ENCODE measurements at regions not wholly inside any gene's neighbourhood (a gene's known extent, or its start where the extent isn't known, plus 50 kb on each side); places are given as distances from the start of the nearest gene placed in this dataset.

DNA sequence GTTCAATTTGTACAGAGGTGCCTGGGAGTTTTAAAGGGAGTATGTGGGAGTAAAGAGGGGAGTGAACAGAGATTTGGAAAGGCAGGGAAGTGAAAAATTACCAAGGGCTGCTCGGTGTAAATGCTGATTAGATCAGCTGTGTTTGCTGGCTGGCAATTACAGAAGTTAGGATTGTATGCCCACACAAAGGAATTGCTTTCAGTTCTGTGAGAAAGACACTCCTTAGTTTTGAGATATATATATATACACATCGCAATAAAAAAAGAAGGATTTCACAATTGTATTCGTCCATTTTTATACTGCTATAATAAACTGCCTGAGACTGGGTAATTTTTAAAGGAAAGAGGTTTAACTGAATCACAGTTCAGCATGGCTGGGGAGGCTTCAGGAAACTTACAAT lies 196.3 kb downstream of the SLITRK5 start:
- TF ChIP-seq, protein P1, sequence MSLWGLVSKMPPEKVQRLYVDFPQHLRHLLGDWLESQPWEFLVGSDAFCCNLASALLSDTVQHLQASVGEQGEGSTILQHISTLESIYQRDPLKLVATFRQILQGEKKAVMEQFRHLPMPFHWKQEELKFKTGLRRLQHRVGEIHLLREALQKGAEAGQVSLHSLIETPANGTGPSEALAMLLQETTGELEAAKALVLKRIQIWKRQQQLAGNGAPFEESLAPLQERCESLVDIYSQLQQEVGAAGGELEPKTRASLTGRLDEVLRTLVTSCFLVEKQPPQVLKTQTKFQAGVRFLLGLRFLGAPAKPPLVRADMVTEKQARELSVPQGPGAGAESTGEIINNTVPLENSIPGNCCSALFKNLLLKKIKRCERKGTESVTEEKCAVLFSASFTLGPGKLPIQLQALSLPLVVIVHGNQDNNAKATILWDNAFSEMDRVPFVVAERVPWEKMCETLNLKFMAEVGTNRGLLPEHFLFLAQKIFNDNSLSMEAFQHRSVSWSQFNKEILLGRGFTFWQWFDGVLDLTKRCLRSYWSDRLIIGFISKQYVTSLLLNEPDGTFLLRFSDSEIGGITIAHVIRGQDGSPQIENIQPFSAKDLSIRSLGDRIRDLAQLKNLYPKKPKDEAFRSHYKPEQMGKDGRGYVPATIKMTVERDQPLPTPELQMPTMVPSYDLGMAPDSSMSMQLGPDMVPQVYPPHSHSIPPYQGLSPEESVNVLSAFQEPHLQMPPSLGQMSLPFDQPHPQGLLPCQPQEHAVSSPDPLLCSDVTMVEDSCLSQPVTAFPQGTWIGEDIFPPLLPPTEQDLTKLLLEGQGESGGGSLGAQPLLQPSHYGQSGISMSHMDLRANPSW (CRISPR knock-in tag; conservative IDR thresholded peaks at IDR 0.05; ENCODE audit: low read depth), result no peak
- TF ChIP-seq GRHL2 (CRISPR knock-in tag; IDR thresholded peaks at IDR 0.05; ENCODE audit: insufficient replicate concordance, severe bottlenecking) (no peak), ZNF121 (CRISPR knock-in tag; IDR thresholded peaks at IDR 0.05) (no peak), ZMAT4 (CRISPR knock-in tag; IDR thresholded peaks at IDR 0.05) (no peak), ATF6 (CRISPR knock-in tag; IDR thresholded peaks at IDR 0.05) (no peak), ZBTB21 (CRISPR knock-in tag; IDR thresholded peaks at IDR 0.05; ENCODE audit: borderline replicate concordance) (no peak), NR2C2 (CRISPR knock-in tag; IDR thresholded peaks at IDR 0.05) (no peak), NR1H2 (CRISPR knock-in tag; IDR thresholded peaks at IDR 0.05) (no peak), NFE2L1 (CRISPR knock-in tag; IDR thresholded peaks at IDR 0.05) (no peak), NFATC4 (CRISPR knock-in tag; IDR thresholded peaks at IDR 0.05) (no peak)
- TF ChIP-seq, protein P2, sequence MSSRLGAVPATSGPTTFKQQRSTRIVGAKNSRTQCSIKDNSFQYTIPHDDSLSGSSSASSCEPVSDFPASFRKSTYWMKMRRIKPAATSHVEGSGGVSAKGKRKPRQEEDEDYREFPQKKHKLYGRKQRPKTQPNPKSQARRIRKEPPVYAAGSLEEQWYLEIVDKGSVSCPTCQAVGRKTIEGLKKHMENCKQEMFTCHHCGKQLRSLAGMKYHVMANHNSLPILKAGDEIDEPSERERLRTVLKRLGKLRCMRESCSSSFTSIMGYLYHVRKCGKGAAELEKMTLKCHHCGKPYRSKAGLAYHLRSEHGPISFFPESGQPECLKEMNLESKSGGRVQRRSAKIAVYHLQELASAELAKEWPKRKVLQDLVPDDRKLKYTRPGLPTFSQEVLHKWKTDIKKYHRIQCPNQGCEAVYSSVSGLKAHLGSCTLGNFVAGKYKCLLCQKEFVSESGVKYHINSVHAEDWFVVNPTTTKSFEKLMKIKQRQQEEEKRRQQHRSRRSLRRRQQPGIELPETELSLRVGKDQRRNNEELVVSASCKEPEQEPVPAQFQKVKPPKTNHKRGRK (CRISPR knock-in tag; IDR thresholded peaks at IDR 0.05; ENCODE audit: borderline replicate concordance), result no peak
- TF ChIP-seq, protein P3, sequence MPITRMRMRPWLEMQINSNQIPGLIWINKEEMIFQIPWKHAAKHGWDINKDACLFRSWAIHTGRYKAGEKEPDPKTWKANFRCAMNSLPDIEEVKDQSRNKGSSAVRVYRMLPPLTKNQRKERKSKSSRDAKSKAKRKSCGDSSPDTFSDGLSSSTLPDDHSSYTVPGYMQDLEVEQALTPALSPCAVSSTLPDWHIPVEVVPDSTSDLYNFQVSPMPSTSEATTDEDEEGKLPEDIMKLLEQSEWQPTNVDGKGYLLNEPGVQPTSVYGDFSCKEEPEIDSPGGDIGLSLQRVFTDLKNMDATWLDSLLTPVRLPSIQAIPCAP (CRISPR knock-in tag; IDR thresholded peaks at IDR 0.05), result no peak
- TF ChIP-seq, protein P4, sequence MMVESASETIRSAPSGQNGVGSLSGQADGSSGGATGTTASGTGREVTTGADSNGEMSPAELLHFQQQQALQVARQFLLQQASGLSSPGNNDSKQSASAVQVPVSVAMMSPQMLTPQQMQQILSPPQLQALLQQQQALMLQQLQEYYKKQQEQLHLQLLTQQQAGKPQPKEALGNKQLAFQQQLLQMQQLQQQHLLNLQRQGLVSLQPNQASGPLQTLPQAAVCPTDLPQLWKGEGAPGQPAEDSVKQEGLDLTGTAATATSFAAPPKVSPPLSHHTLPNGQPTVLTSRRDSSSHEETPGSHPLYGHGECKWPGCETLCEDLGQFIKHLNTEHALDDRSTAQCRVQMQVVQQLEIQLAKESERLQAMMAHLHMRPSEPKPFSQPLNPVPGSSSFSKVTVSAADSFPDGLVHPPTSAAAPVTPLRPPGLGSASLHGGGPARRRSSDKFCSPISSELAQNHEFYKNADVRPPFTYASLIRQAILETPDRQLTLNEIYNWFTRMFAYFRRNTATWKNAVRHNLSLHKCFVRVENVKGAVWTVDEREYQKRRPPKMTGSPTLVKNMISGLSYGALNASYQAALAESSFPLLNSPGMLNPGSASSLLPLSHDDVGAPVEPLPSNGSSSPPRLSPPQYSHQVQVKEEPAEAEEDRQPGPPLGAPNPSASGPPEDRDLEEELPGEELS (CRISPR knock-in tag; IDR thresholded peaks at IDR 0.05), result no peak
- no peaks in the 10 kb centered on the region for H3K27me3 Mint-ChIP-seq (ENCODE audit: low read depth)
- no peak overlapping the region for H3K27ac Mint-ChIP-seq
- CTCF ChIA-PET, result no interaction called here
- POLR2A ChIA-PET, result no interaction called here
- ATAC-seq, result no peak
- H3K4me3 Mint-ChIP-seq, result no peak overlapping the region
- no peaks in the 10 kb centered on the region for H3K9me3 Mint-ChIP-seq
- no peaks in the 10 kb centered on the region for H3K4me1 Mint-ChIP-seq
- DNase-seq (ENCODE audit: low spot score), result no peak
- no peaks in the 10 kb centered on the region for H3K36me3 Mint-ChIP-seq

GRCh38 chr13:87868731-87869130 lies 197.6 kb downstream of the SLITRK5 start:
- ChIA-PET POLR2A (no interaction called here), CTCF (no interaction called here)
- Mint-ChIP-seq H3K9me3 (peaks cover 4% of the 10 kb centered on the region; the same call in 1 of the 2 replicates), H3K4me1 (no peaks in the 10 kb centered on the region), H3K36me3 (no peaks in the 10 kb centered on the region), H3K27me3 (ENCODE audit: low read depth) (no peaks in the 10 kb centered on the region), H3K27ac (no peak overlapping the region), H3K4me3 (no peak overlapping the region)
- DNase-seq (ENCODE audit: low spot score) (no peak), ATAC-seq (no peak)
- no peak for TF ChIP-seq JUN (CRISPR knock-in tag; IDR thresholded peaks at IDR 0.05)
- TF ChIP-seq, protein P5, sequence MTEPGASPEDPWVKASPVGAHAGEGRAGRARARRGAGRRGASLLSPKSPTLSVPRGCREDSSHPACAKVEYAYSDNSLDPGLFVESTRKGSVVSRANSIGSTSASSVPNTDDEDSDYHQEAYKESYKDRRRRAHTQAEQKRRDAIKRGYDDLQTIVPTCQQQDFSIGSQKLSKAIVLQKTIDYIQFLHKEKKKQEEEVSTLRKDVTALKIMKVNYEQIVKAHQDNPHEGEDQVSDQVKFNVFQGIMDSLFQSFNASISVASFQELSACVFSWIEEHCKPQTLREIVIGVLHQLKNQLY (CRISPR knock-in tag; IDR thresholded peaks at IDR 0.05), result no peak
- TF ChIP-seq HMGA2 (CRISPR knock-in tag; IDR thresholded peaks at IDR 0.05), result no peak
- TF ChIP-seq, protein P6, sequence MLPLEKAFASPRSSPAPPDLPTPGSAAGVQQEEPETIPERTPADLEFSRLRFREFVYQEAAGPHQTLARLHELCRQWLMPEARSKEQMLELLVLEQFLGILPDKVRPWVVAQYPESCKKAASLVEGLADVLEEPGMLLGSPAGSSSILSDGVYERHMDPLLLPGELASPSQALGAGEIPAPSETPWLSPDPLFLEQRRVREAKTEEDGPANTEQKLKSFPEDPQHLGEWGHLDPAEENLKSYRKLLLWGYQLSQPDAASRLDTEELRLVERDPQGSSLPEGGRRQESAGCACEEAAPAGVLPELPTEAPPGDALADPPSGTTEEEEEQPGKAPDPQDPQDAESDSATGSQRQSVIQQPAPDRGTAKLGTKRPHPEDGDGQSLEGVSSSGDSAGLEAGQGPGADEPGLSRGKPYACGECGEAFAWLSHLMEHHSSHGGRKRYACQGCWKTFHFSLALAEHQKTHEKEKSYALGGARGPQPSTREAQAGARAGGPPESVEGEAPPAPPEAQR (CRISPR knock-in tag; IDR thresholded peaks at IDR 0.05), result no peak
- TF ChIP-seq, protein P7, sequence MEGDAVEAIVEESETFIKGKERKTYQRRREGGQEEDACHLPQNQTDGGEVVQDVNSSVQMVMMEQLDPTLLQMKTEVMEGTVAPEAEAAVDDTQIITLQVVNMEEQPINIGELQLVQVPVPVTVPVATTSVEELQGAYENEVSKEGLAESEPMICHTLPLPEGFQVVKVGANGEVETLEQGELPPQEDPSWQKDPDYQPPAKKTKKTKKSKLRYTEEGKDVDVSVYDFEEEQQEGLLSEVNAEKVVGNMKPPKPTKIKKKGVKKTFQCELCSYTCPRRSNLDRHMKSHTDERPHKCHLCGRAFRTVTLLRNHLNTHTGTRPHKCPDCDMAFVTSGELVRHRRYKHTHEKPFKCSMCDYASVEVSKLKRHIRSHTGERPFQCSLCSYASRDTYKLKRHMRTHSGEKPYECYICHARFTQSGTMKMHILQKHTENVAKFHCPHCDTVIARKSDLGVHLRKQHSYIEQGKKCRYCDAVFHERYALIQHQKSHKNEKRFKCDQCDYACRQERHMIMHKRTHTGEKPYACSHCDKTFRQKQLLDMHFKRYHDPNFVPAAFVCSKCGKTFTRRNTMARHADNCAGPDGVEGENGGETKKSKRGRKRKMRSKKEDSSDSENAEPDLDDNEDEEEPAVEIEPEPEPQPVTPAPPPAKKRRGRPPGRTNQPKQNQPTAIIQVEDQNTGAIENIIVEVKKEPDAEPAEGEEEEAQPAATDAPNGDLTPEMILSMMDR (IDR thresholded peaks at IDR 0.05), result no peak
- TF ChIP-seq, protein P8, sequence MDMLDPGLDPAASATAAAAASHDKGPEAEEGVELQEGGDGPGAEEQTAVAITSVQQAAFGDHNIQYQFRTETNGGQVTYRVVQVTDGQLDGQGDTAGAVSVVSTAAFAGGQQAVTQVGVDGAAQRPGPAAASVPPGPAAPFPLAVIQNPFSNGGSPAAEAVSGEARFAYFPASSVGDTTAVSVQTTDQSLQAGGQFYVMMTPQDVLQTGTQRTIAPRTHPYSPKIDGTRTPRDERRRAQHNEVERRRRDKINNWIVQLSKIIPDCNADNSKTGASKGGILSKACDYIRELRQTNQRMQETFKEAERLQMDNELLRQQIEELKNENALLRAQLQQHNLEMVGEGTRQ (CRISPR knock-in tag; IDR thresholded peaks at IDR 0.05), result no peak
- TF ChIP-seq ATF1 (CRISPR knock-in tag; IDR thresholded peaks at IDR 0.05), result no peak
